ENCODE measurements at regions not wholly inside any gene's neighbourhood (a gene's known extent, or its start where the extent isn't known, plus 50 kb on each side); places are given as distances from the start of the nearest gene placed in this dataset.
A peak's percentile ranks its signal among the peaks of the same experiment; 100 is the strongest.

- no peak for TF ChIP-seq JUNB (IDR thresholded peaks at IDR 0.05)
- no peak for TF ChIP-seq HES2 (IDR thresholded peaks at IDR 0.05)
- TF ChIP-seq HDAC2 (IDR thresholded peaks at IDR 0.05) = no peak
- Histone ChIP-seq H3K9me3 (no peaks in the 10 kb centered on the region), H3K4me2 (peak overlapping the region; percentile 33; the same call in 1 of the 3 replicates), H3K4me1 (peaks cover 22% of the 10 kb centered on the region), H3K4me3 (no peak overlapping the region), H3K27ac (peak overlapping the region; percentile 41 to 65; a peak in 4 of 6 replicates)
- ChIA-PET POLR2A (no interaction called here), CTCF (no interaction called here)
- WGBS (ENCODE audit: missing lambda C conversion rate) = 47% methylated on average over 3 of the region's 3 CpGs
- no peak for DNase-seq (ENCODE audit: low read depth in 1 of 2, low spot score in 1 of 2)
- no peak for FAIRE-seq
- ATAC-seq = no peak
Measured at GRCh38 chr6:134657751-134658527, 292.0 kb downstream of the ALDH8A1 start.

- no peak for DNase-seq (ENCODE audit: low read depth in 1 of 2, low spot score in 1 of 2)
- 91% methylated on average over 3 of the region's 3 CpGs for WGBS (ENCODE audit: missing lambda C conversion rate)
- Histone ChIP-seq H3K4me3 (no peak overlapping the region), H3K9me3 (no peaks in the 10 kb centered on the region), H3K4me1 (peaks cover 22% of the 10 kb centered on the region), H3K27ac (0 out of 6 replicates have a peak overlapping the region, but pooled peaks of 1 of the 2 experiments have one; percentile 13), H3K4me2 (no peak overlapping the region)
- ChIA-PET CTCF (interaction anchor here (0.6 kb wide), 1 partner anchor 533 kb away, joined by 4 read pairs; no protein-coding TSS in a partner anchor), POLR2A (no interaction called here)
- TF ChIP-seq POLR2A (IDR thresholded peaks at IDR 0.05; ENCODE audit: low read length) (no peak), SREBF2 (IDR thresholded peaks at IDR 0.05) (no peak), BHLHE40 (IDR thresholded peaks at IDR 0.05; ENCODE audit: low read depth, low read length) (no peak), HDAC2 (IDR thresholded peaks at IDR 0.05) (no peak), CHD2 (IDR thresholded peaks at IDR 0.05; ENCODE audit: low read length, partially characterized antibody) (no peak), RARB (CRISPR knock-in tag; IDR thresholded peaks at IDR 0.05) (no peak), HEYL (CRISPR knock-in tag; IDR thresholded peaks at IDR 0.05) (no peak)
- TF ChIP-seq, protein P1, sequence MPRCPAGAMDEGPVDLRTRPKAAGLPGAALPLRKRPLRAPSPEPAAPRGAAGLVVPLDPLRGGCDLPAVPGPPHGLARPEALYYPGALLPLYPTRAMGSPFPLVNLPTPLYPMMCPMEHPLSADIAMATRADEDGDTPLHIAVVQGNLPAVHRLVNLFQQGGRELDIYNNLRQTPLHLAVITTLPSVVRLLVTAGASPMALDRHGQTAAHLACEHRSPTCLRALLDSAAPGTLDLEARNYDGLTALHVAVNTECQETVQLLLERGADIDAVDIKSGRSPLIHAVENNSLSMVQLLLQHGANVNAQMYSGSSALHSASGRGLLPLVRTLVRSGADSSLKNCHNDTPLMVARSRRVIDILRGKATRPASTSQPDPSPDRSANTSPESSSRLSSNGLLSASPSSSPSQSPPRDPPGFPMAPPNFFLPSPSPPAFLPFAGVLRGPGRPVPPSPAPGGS (IDR thresholded peaks at IDR 0.05) = no peak
- ATAC-seq = no peak
- no peak for FAIRE-seq
Measured at GRCh38 chr6:134657343-134657742, 292.6 kb downstream of the ALDH8A1 start.

DNA sequence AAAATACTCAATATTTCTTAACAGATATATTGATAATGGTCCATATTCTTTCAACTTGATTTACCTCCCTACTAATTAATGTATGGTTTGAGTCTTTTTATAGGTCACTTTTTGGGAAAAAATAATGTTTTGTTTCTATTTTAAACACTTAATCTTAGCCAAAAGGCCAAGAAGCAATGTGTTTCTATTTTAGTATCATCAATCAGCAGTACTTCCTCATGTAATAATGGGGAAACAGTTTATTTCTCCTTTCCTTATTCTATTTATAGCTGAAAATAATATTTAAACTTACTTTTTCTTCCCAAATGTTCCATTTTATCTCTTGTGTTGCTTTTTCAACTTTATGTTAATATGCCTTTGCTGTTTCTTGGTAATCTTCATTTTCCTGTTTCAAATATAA lies 295.1 kb downstream of the ALDH8A1 start:
- TF ChIP-seq GATA3 (IDR thresholded peaks at IDR 0.05; ENCODE audit: borderline replicate concordance) = no peak
- no peak for TF ChIP-seq MYC (IDR thresholded peaks at IDR 0.05; ENCODE audit: borderline replicate concordance, low read length)
- TF ChIP-seq, protein P2, sequence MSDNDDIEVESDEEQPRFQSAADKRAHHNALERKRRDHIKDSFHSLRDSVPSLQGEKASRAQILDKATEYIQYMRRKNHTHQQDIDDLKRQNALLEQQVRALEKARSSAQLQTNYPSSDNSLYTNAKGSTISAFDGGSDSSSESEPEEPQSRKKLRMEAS (IDR thresholded peaks at IDR 0.05) = no peak
- TF ChIP-seq CTCF (IDR thresholded peaks at IDR 0.05) = no peak
- no peak for TF ChIP-seq PHF8 (IDR thresholded peaks at IDR 0.05; ENCODE audit: borderline replicate concordance, low read depth)
- no peak for TF ChIP-seq HOXA7 (CRISPR knock-in tag; IDR thresholded peaks at IDR 0.05)
- no peak for TF ChIP-seq HES2 (IDR thresholded peaks at IDR 0.05)
- Histone ChIP-seq H3K9me3 (no peaks in the 10 kb centered on the region), H3K4me1 (peaks cover 15% of the 10 kb centered on the region), H3K27ac (no peak overlapping the region), H3K4me3 (no peak overlapping the region), H3K4me2 (no peak overlapping the region)
- DNase-seq (ENCODE audit: low read depth in 1 of 2, low spot score in 1 of 2) (no peak), ATAC-seq (no peak), FAIRE-seq (no peak)
- CTCF ChIA-PET = interaction anchor here (0.9 kb wide), 1 partner anchor 32 kb away, joined by 4 read pairs; no protein-coding TSS in a partner anchor
- POLR2A ChIA-PET = no interaction called here

GRCh38 chr6:134651519-134651918 lies 298.4 kb downstream of the ALDH8A1 start:
- Histone ChIP-seq H3K4me1 (no peaks in the 10 kb centered on the region), H3K27ac (no peak overlapping the region), H3K9me3 (no peaks in the 10 kb centered on the region), H3K4me3 (no peak overlapping the region), H3K4me2 (no peak overlapping the region)
- DNase-seq (ENCODE audit: low read depth in 1 of 2, low spot score in 1 of 2) (no peak), ATAC-seq (no peak), FAIRE-seq (no peak)
- 67% methylated on average over 3 of the region's 3 CpGs for WGBS (ENCODE audit: missing lambda C conversion rate)
- ChIA-PET POLR2A (no interaction called here), CTCF (no interaction called here)
- TF ChIP-seq POLR2AphosphoS2 (conservative IDR thresholded peaks at IDR 0.05; ENCODE audit: low read length) (no peak), CEBPB (IDR thresholded peaks at IDR 0.05) (no peak), CBX2 (IDR thresholded peaks at IDR 0.05; ENCODE audit: borderline replicate concordance, low read depth) (no peak), ZSCAN20 (CRISPR knock-in tag; IDR thresholded peaks at IDR 0.05) (no peak), FOXS1 (CRISPR knock-in tag; IDR thresholded peaks at IDR 0.05) (no peak), ESRRA (IDR thresholded peaks at IDR 0.05; ENCODE audit: borderline replicate concordance, low read length) (no peak)
